B cell (primary cell): ENCODE measurements at regions not wholly inside any gene's neighbourhood (a gene's known extent, or its start where the extent isn't known, plus 50 kb on each side); places are given as distances from the start of the nearest gene placed in this dataset.

ENCODE experiments used
- CTCF ChIP-seq: fragments of 200-600 bp; IDR thresholded peaks from one replicate; pipeline ENCODE4 v1.8.0; 2022; ENCODE audit warnings: antibody characterized with exemption, mild to moderate bottlenecking
- EZH2 ChIP-seq: IDR thresholded peaks from 2 replicates; pipeline ENCODE4 v1.6.1; 2012; ENCODE audit warnings: borderline replicate concordance, low read depth, mild to moderate bottlenecking, moderate library complexity, low read length; ENCODE audit not compliant: insufficient read depth, poor library complexity, severe bottlenecking

GRCh38 chr7:98046816-98047215 lies 56.8 kb upstream of the OCM2 start:
- TF ChIP-seq CTCF: no peak
- TF ChIP-seq EZH2: no peak
